Neural progenitor cell (in vitro differentiated cells): ENCODE measurements at regions not wholly inside any gene's neighbourhood (a gene's known extent, or its start where the extent isn't known, plus 50 kb on each side); places are given as distances from the start of the nearest gene placed in this dataset.

ENCODE experiments used
- CTCF ChIP-seq: fragments of 200-600 bp; sonication (generic); IDR thresholded peaks from 2 replicates; pipeline ENCODE4 v1.5.1; 2017; ENCODE audit warnings: antibody characterized with exemption, mild to moderate bottlenecking
- EZH2 ChIP-seq: fragments of 200-600 bp; sonication (generic); IDR thresholded peaks from 2 replicates; pipeline ENCODE4 v1.6.1; 2017; ENCODE audit warnings: antibody characterized with exemption, mild to moderate bottlenecking, moderate library complexity
- EZH2phosphoT487 ChIP-seq: fragments of 200-600 bp; sonication (generic); IDR thresholded peaks from 2 replicates; pipeline ENCODE4 v1.6.1; 2017; ENCODE audit warnings: antibody characterized with exemption

- TF ChIP-seq CTCF (no peak), EZH2phosphoT487 (no peak), EZH2 (no peak)
Measured at GRCh38 chr13:105665284-105665683, 870.2 kb downstream of the EFNB2 start.
